Stimulated activated CD8-positive, alpha-beta memory T cell treated with anti-CD3 and anti-CD28 coated beads, Interleukin-7, amount 100 ng/mL, for 24 hours (primary cell): ENCODE measurements at regions not wholly inside any gene's neighbourhood (a gene's known extent, or its start where the extent isn't known, plus 50 kb on each side); places are given as distances from the start of the nearest gene placed in this dataset.
"Not testable (repeated sequence)": the region's sequence is repeated elsewhere in the genome, so short reads cannot be mapped to it uniquely, and the experiment has no call there.

ENCODE experiments used
- DNase-seq: peaks from one replicate; pipeline ENCODE4 v3.0.0-alpha.2; 2020; ENCODE audit warnings: low read depth

DNA sequence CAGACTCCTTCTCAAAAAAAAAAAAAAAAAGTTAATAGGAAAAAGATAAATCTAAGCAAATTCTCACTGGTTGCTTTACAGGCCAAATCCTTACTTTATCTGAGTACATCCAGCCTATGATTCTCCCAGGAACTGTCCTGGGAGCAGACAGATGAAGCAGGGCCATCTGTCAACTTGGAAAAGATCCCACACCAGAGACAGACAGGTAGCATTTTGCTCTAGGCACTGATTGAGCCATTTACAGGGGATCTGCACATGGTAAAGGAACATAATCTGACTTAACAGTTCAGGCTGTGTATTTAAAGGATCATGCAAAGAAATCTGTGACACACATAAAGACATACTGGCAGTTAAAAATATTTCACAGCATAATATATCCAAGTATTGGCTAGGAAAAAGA is 1006.5 kb downstream of the TBL1XR1 start:
- DNase-seq = no peak

- DNase-seq = no peak
Observed at GRCh38 chr3:176183181-176183580, 1014.1 kb downstream of the TBL1XR1 start.

GRCh38 chr3:176174060-176174459 is 1023.2 kb downstream of the TBL1XR1 start:
- DNase-seq = no peak

DNA sequence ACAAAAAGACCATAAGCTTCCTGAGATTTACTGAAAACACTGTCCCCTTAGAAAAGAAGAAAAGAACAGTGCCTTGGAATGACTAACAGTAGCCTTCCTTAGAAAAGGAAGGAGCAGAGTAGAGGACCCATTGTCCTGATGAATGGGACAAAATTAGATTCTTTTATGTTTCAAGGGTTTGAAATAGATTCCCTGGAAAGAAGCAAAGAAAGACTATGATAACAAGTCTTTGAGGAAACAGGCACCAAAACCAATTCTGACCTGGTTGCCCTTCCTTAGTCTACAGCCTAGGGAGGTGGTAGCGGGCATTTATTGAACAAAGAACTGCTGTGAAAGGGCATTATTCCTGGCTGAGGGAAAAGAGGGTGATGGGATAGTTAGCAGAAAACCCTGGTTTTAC is 1024.8 kb downstream of the TBL1XR1 start:
- no peak for DNase-seq

GRCh38 chr3:176167272-176167671 is 1030.0 kb downstream of the TBL1XR1 start:
- no peak for DNase-seq

GRCh38 chr3:176160997-176161396 is 1036.3 kb downstream of the TBL1XR1 start:
- DNase-seq = no peak

- DNase-seq = no peak
Observed at GRCh38 chr3:176159796-176160195, 1037.5 kb downstream of the TBL1XR1 start.

GRCh38 chr3:176155012-176155411 is 1042.3 kb downstream of the TBL1XR1 start:
- no peak for DNase-seq

- DNase-seq = no peak
Observed at GRCh38 chr3:176149567-176149966, 1047.7 kb downstream of the TBL1XR1 start.

GRCh38 chr3:176147251-176147650 is 1050.0 kb downstream of the TBL1XR1 start:
- DNase-seq = no peak

DNA sequence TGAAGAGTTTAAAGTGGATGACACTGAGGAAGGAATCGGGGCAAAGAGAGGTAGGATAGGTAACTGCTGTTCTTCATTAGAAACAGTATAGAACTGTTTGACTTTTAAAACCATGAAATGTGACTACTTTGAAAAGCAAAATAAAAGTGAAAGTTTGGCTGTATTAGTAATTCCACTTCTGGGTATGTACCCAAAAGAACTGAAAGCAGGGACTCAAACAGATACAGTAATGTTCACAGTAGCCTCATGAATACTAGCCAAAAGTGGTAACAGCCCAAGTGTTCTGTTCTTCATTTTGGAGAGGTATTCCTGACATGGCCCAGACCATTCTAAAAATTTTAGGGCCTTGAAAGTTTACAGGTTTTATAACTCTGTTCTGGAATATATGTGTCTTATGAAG is 1055.4 kb downstream of the TBL1XR1 start:
- DNase-seq = no peak

DNA sequence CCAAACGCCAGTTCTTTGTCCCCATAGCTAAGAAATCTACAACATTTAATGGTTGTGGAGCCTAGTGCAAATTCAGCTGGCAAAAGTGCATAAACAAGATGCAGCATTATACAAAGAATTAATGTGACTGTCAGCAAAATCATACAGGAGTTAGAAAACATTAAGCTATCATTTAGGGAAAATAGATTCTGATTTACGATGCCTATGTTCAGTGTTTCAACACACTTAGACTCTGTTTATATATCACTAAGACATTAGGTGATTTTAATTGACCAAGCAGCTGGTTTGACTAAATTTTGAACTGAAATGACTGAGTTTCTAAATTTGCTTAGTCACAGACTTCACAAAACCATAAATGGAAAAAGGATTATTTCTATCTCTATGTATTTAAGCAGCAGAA is 1076.8 kb downstream of the TBL1XR1 start:
- DNase-seq = no peak

DNA sequence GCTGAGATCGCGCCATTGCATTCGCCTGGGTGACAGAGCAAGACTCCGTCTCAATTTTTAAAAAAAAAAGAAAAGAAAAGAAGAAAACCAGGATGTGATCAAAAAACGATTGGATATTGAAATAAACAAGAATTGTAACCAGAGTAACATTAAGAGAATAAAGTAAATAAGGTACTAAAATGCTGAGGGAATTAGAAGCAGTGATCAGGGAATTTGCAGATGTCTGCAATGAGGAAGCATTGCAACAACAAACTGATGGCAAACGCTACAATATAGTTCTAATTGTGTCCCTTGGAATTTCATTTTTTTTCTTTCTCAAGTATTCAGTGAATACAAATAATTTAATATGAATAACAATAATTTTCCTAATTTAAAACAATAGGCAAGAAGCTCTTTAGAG is 1077.5 kb downstream of the TBL1XR1 start:
- no peak for DNase-seq

DNA sequence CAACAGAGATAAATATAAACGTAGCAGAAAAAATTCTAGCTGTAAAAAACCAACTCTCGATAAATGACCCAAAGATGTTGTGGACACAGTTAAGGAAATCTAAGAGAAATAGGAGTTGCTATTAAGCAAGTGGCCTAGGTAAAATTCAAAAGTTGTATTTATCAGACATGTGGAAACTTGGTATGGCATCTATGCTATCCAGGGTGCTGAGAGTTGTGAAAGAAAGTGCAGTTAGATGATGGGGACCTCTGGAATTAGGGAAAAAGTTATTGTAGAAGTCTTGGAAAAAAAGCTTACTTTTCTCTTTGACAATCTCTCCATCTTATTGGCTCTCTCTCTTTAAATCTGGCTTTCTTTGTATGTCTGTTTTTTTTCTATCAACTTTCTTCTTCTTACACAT is 1090.9 kb downstream of the TBL1XR1 start:
- DNase-seq = no peak

GRCh38 chr3:176097027-176097426 is 1100.3 kb downstream of the TBL1XR1 start:
- DNase-seq = no peak

GRCh38 chr3:176093892-176094291 is 1103.4 kb downstream of the TBL1XR1 start:
- not testable (repeated sequence) for DNase-seq

DNA sequence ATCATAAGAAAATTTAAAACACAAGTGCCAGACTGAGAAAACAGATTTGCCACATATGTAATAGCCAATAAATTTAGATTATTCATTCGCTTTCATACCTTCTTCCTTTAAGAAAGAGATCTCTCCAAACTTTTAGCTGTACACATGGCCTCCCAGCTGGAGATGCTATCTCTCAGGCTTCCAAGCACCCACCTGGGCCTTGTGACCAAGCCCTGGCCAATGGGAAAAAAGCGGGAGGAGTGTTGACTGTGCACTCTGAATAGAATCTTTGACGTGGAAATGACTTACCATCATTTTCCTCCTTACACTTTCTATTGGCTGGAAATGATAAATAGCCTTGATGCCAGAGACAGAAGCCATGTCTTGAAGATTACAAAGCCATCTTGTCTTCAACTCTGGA is 1106.6 kb downstream of the TBL1XR1 start:
- no peak for DNase-seq

GRCh38 chr3:176088962-176089383 is 1108.3 kb downstream of the TBL1XR1 start:
- DNase-seq = no peak

GRCh38 chr3:176087066-176087697 is 1110.1 kb downstream of the TBL1XR1 start:
- DNase-seq = no peak

- no peak for DNase-seq
Observed at GRCh38 chr3:176079785-176080184, 1117.5 kb downstream of the TBL1XR1 start.

DNA sequence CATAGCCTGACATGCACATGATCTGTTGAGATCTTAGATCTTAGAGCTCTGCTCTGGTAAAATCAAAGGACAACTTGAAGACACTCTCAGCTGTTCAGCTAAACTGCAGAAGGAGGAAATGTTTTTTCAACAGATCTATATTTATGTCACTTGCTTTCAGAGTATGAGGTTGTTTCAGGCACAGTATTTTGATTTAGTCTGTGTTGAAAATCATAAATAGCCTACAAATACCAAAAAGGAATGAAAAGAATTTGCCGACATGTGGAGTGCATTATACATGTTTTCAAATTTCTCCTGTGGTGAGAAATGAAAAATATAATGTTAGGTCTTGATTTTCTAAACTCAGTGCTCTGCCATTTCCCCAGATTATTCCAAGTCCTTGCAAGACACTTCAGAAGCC is 1118.4 kb downstream of the TBL1XR1 start:
- DNase-seq = no peak

DNA sequence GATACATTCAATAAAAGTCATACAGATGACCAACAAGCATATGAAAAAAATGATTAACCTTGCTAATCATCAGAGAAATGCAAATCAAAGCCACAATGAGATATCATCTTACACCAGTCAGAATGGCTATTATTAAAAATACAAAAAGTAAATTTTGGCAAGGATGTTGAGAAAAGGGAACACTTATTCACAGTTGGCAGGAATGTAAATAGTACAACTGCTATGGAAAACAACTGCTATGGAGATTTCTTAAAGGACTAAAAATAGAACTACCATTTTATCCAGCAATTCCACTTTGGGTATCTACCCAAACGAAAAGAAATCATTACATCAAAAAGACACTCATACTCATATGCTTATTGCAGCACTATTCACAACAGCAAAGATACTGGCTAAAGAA is 1121.8 kb downstream of the TBL1XR1 start:
- DNase-seq = no peak

DNA sequence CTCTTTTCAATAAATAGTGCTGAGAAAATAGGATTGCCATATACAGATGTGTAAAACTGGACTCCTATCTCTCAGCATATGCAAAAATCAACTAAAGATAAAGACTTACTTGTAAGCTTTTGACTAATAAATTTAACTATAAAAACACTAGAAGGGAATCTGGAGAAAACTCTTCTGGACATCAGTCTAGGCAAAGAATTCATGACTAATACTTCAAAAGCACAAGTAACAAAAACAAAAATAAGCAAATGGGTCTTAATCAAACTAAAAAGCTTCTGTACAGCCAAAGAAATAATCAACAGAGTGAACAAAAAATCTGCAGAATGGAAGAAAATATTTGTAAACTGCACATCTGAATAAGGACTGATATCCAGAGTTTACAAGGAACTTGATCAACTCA is 1122.2 kb downstream of the TBL1XR1 start:
- DNase-seq = no peak

DNA sequence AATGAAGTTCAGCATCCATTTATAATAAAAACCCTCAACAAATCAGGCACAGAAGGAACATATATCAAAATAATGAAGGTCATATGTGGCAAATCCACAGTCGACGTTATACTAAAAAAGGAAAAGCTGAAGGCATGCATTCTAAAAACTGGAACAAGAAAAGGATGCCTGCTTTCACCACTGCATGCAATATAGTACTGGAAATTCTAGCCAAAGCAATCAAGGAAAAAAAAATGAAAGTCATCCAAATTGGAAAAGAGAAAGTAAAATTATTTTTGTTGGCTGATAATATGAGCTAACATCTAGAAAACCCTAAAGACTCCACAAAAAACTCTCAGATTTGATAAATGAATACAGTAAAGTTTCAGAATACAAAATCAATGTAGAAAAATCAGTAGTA is 1123.2 kb downstream of the TBL1XR1 start:
- no peak for DNase-seq

DNA sequence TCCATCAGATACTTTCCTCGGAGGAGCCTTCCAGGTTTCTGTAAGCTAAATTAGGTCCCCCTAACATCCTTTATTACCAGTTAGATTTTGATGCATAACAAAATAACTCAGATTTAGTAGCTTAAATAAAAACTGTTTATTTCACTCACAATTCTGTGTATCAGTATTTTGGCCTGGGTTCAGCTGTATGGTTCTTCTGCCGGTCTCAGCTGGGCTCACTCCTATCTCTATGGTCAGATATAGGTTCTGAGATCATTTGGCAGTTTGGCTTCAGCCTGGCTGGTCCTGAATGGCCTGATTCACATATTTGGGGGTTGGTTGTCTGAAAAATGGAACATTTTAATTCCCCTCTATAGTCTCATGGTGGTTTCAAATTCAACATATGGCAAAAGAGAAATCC is 1125.3 kb downstream of the TBL1XR1 start:
- no peak for DNase-seq
